GM12873 (cell line): ENCODE measurements at regions not wholly inside any gene's neighbourhood (a gene's known extent, or its start where the extent isn't known, plus 50 kb on each side); places are given as distances from the start of the nearest gene placed in this dataset.

Experiments
- CTCF ChIP-seq: IDR thresholded peaks from 2 replicates; pipeline ENCODE4 v1.5.1; 2012; ENCODE audit warnings: low read depth, mild to moderate bottlenecking, moderate library complexity, low read length, control low read depth; ENCODE audit not compliant: insufficient read depth; ENCODE audit errors: missing control alignments

GRCh38 chr5:73395256-73395655 lies 53.3 kb downstream of the FOXD1 start:
- no peak for TF ChIP-seq CTCF

GRCh38 chr5:73394610-73395009 lies 54.0 kb downstream of the FOXD1 start:
- TF ChIP-seq CTCF, result no peak

GRCh38 chr5:73393611-73394489 lies 54.7 kb downstream of the FOXD1 start:
- TF ChIP-seq CTCF, result no peak

GRCh38 chr5:73392775-73393174 lies 55.8 kb downstream of the FOXD1 start:
- TF ChIP-seq CTCF, result no peak

GRCh38 chr5:73391441-73391881 lies 57.1 kb downstream of the FOXD1 start:
- TF ChIP-seq CTCF, result no peak

GRCh38 chr5:73390972-73391371 lies 57.6 kb downstream of the FOXD1 start:
- no peak for TF ChIP-seq CTCF

GRCh38 chr5:73388740-73389139 lies 59.8 kb downstream of the FOXD1 start:
- TF ChIP-seq CTCF, result no peak
